IMR-90 (cell line): ENCODE measurements at regions not wholly inside any gene's neighbourhood (a gene's known extent, or its start where the extent isn't known, plus 50 kb on each side); places are given as distances from the start of the nearest gene placed in this dataset.

Experiments used
- ATAC-seq: fragments of 200-7000 bp; cut with Tn5 transposase; 2 replicates; pipeline ENCODE4 v1.9.1; 2020; ENCODE audit warnings: low read depth, mild to moderate bottlenecking, moderate library complexity
- BruUV-seq: library from RNA; stranded (reverse); fragments of 400-500 nt; replicated peaks from 2 replicates; lab custom pipeline; 2021; lab: Mats Ljungman, UMichigan
- CTCF ChIA-PET: fragments of 300-600 bp; formaldehyde crosslinking; extraction: SDS; loops from one replicate; lab custom pipeline; 2021; ENCODE audit warnings: antibody characterized with exemption; lab: Yijun Ruan, JAX
- POLR2A ChIA-PET: fragments of 300-600 bp; sonication (Branson Sonifier 250); formaldehyde crosslinking; loops from one replicate; lab custom pipeline; 2022; ENCODE audit warnings: antibody characterized with exemption; ENCODE audit not compliant: unreplicated experiment; lab: Charles Lee
- DNase-seq: peaks from one replicate; pipeline ENCODE4 v3.0.0; 2013
- H2AFZ ChIP-seq: replicated peaks from 2 replicates; pipeline ENCODE3; 2013; ENCODE audit warnings: low read length, mild to moderate bottlenecking; ENCODE audit not compliant: poor library complexity
- H2AK5ac ChIP-seq: 2 replicates; pipeline ENCODE4 v1.6.1; 2013; ENCODE audit warnings: low read depth, low read length, inconsistent platforms
- H2AK9ac ChIP-seq: replicated peaks from 2 replicates; pipeline ENCODE3; 2013; ENCODE audit warnings: mild to moderate bottlenecking, low read depth, low read length, moderate library complexity; ENCODE audit not compliant: poor library complexity
- H2BK120ac ChIP-seq: 2 replicates; pipeline ENCODE4 v1.6.1; 2013; ENCODE audit warnings: low read depth, low read length, inconsistent platforms
- H2BK15ac ChIP-seq: 3 replicates; pipeline ENCODE4 v1.6.1; 2013; ENCODE audit warnings: low read depth, low read length, inconsistent platforms
- H2BK20ac ChIP-seq: 2 replicates; pipeline ENCODE4 v1.6.1; 2013; ENCODE audit warnings: low read depth, mild to moderate bottlenecking, inconsistent platforms, low read length, moderate library complexity
- H2BK5ac ChIP-seq: 2 replicates; pipeline ENCODE4 v1.6.1; 2013; ENCODE audit warnings: mild to moderate bottlenecking, low read depth, low read length, inconsistent platforms; ENCODE audit not compliant: poor library complexity, severe bottlenecking
- H3K14ac ChIP-seq: replicated peaks from 2 replicates; pipeline ENCODE4 v1.6.1; 2013; ENCODE audit warnings: low read depth, low read length, inconsistent platforms
- H3K18ac ChIP-seq: 2 replicates; pipeline ENCODE4 v1.6.1; 2013; ENCODE audit warnings: low read depth, low read length, control low read depth
- H3K23ac ChIP-seq: 2 replicates; pipeline ENCODE4 v1.6.1; 2013; ENCODE audit warnings: low read depth, low read length, inconsistent platforms
- H3K27ac ChIP-seq: 2 replicates; pipeline ENCODE4 v1.5.1; 2013; ENCODE audit warnings: mild to moderate bottlenecking, control low read depth, low read length; ENCODE audit not compliant: insufficient read depth
- H3K27me3 ChIP-seq: 2 replicates; pipeline ENCODE4 v1.6.1; 2013; ENCODE audit warnings: low read length; ENCODE audit not compliant: control insufficient read depth, insufficient read depth
- H3K36me3 ChIP-seq: 2 replicates; pipeline ENCODE4 v1.6.1; 2013; ENCODE audit warnings: low read length, mixed read lengths; ENCODE audit not compliant: control insufficient read depth, insufficient read depth
- H3K4ac ChIP-seq: 2 replicates; pipeline ENCODE4 v1.6.1; 2013; ENCODE audit warnings: low read depth, low read length, inconsistent platforms
- H3K4me1 ChIP-seq: 2 replicates; pipeline ENCODE4 v1.6.1; 2013; ENCODE audit warnings: low read length, mixed read lengths; ENCODE audit not compliant: control insufficient read depth, insufficient read depth
- H3K4me2 ChIP-seq: 2 replicates; pipeline ENCODE4 v1.6.1; 2013; ENCODE audit warnings: low read depth, mild to moderate bottlenecking, control low read depth, low read length, moderate library complexity
- H3K4me3 ChIP-seq: 2 replicates; pipeline ENCODE4 v1.5.1; 2013; ENCODE audit warnings: low read depth, mild to moderate bottlenecking, control low read depth, low read length, moderate library complexity; ENCODE audit not compliant: insufficient read depth
- H3K56ac ChIP-seq: 2 replicates; pipeline ENCODE4 v1.6.1; 2013; ENCODE audit warnings: low read length, inconsistent platforms; ENCODE audit not compliant: insufficient read depth; ENCODE audit errors: extremely low read depth
- H3K79me1 ChIP-seq, 2 experiments: 2 replicates each; pipeline ENCODE4 v1.6.1; 2013; ENCODE audit warnings: low read length in 2 of 2, inconsistent platforms in 1 of 2, low read depth in 1 of 2
- H3K9ac ChIP-seq: 2 replicates; pipeline ENCODE4 v1.6.1; 2013; ENCODE audit warnings: low read depth, low read length, control low read depth
- H3K9me1 ChIP-seq: 2 replicates; pipeline ENCODE4 v1.6.1; 2013; ENCODE audit warnings: low read length, inconsistent platforms; ENCODE audit not compliant: insufficient read depth
- H3K9me3 ChIP-seq: 2 replicates; pipeline ENCODE4 v1.6.1; 2013; ENCODE audit warnings: low read length; ENCODE audit not compliant: control insufficient read depth, insufficient read depth
- H4K20me1 ChIP-seq: 2 replicates; pipeline ENCODE4 v1.6.1; 2013; ENCODE audit warnings: low read length, inconsistent platforms; ENCODE audit not compliant: insufficient read depth
- H4K5ac ChIP-seq: 2 replicates; pipeline ENCODE4 v1.6.1; 2013; ENCODE audit warnings: mild to moderate bottlenecking, low read depth, low read length, control low read depth
- H4K8ac ChIP-seq, 2 experiments: 2 replicates each; pipeline ENCODE4 v1.6.1; 2013; ENCODE audit warnings: low read depth in 2 of 2, low read length in 2 of 2, control low read depth in 1 of 2, inconsistent platforms in 1 of 2
- H4K91ac ChIP-seq: 2 replicates; pipeline ENCODE4 v1.6.1; 2013; ENCODE audit warnings: low read depth, low read length, inconsistent platforms; ENCODE audit not compliant: insufficient read depth
- BHLHE40 ChIP-seq: fragments of 150-350 bp; IDR thresholded peaks from 2 replicates; pipeline ENCODE4 v1.6.1; 2016; ENCODE audit warnings: mild to moderate bottlenecking, low read depth, low read length
- CEBPB ChIP-seq: IDR thresholded peaks from 2 replicates; pipeline ENCODE4 v1.6.1; 2012; ENCODE audit warnings: low read depth, low read length, improper control_type of control experiment
- CHD1 ChIP-seq: IDR thresholded peaks from 2 replicates; pipeline ENCODE4 v1.6.1; 2012; ENCODE audit warnings: low read depth, low read length, improper control_type of control experiment
- FOS ChIP-seq: fragments of 150-350 bp; IDR thresholded peaks from 2 replicates; pipeline ENCODE4 v1.6.1; 2016; ENCODE audit warnings: low read depth, low read length
- MAFK ChIP-seq: IDR thresholded peaks from 2 replicates; pipeline ENCODE4 v1.6.1; 2012; ENCODE audit warnings: low read depth, low read length, improper control_type of control experiment
- MAZ ChIP-seq: IDR thresholded peaks from 2 replicates; pipeline ENCODE4 v1.6.1; 2012; ENCODE audit warnings: low read depth, mild to moderate bottlenecking, low read length, improper control_type of control experiment, moderate library complexity, borderline replicate concordance
- MXI1 ChIP-seq: IDR thresholded peaks from 2 replicates; pipeline ENCODE4 v1.6.1; 2012; ENCODE audit warnings: low read depth, mild to moderate bottlenecking, low read length, moderate library complexity, borderline replicate concordance
- NFE2L2 ChIP-seq: fragments of 150-350 bp; IDR thresholded peaks from 2 replicates; pipeline ENCODE4 v1.6.1; 2016; ENCODE audit warnings: low read depth, mild to moderate bottlenecking, low read length
- POLR2A ChIP-seq: IDR thresholded peaks from 2 replicates; pipeline ENCODE4 v1.6.1; 2012; ENCODE audit warnings: mild to moderate bottlenecking, low read depth, low read length
- RAD21 ChIP-seq: IDR thresholded peaks from 2 replicates; pipeline ENCODE4 v1.6.1; 2012; ENCODE audit warnings: low read length, improper control_type of control experiment
- RCOR1 ChIP-seq: IDR thresholded peaks from 2 replicates; pipeline ENCODE4 v1.6.1; 2012; ENCODE audit warnings: mild to moderate bottlenecking, low read length, improper control_type of control experiment; ENCODE audit not compliant: insufficient replicate concordance
- RFX5 ChIP-seq: IDR thresholded peaks from 2 replicates; pipeline ENCODE4 v1.8.0; 2012; ENCODE audit warnings: low read depth, mild to moderate bottlenecking, low read length, moderate library complexity
- SMC3 ChIP-seq: fragments of 150-350 bp; IDR thresholded peaks from 2 replicates; pipeline ENCODE4 v1.6.1; 2016; ENCODE audit warnings: low read depth, mild to moderate bottlenecking, antibody characterized with exemption, low read length, moderate library complexity
- WGBS, 2 experiments: methylation state at CpG; one replicate each; pipeline versions ENCODE4 v1.1.5 to v1.1.7; 2013; ENCODE audit warnings: missing lambda C conversion rate in 2 of 2; ENCODE audit not compliant: insufficient read length in 1 of 2; ENCODE audit errors: extremely low coverage in 2 of 2; 5-methylcytosine and 5-hydroxymethylcytosine counted together
- dilution Hi-C: fragments of 300-500 bp; cut with HindIII; formaldehyde crosslinking; loops from one replicate; pipeline ENCODE4 v1.14.3; 2018; ENCODE audit warnings: low sequenced_read_pairs; ENCODE audit not compliant: unreplicated experiment
- in situ Hi-C: fragments of 300-500 bp; cut with MboI; formaldehyde crosslinking; loops from 3 replicates; pipeline ENCODE4 v1.14.3; 2019; ENCODE audit warnings: low sequenced_read_pairs, inconsistent platforms, mixed read lengths
- intact Hi-C: fragments of 100-400 bp; cut with micrococcal nuclease; formaldehyde crosslinking; loops from 2 replicates; pipeline ENCODE4 v1.10.0; 2022
- TF ChIP-seq, protein P1 (sequence below): conservative IDR thresholded peaks from 2 replicates; pipeline ENCODE4 v1.5.1; 2012; ENCODE audit warnings: mild to moderate bottlenecking, low read depth, low read length, improper control_type of control experiment
- TF ChIP-seq, protein P2 (sequence below): fragments of 150-350 bp; IDR thresholded peaks from 2 replicates; pipeline ENCODE4 v1.6.1; 2016; ENCODE audit warnings: low read depth, mild to moderate bottlenecking, low read length, moderate library complexity, borderline replicate concordance
- TF ChIP-seq, protein P3 (sequence below): fragments of 150-350 bp; IDR thresholded peaks from 2 replicates; pipeline ENCODE4 v1.6.1; 2017; ENCODE audit warnings: mild to moderate bottlenecking, antibody characterized with exemption, low read length, low read depth

DNA sequence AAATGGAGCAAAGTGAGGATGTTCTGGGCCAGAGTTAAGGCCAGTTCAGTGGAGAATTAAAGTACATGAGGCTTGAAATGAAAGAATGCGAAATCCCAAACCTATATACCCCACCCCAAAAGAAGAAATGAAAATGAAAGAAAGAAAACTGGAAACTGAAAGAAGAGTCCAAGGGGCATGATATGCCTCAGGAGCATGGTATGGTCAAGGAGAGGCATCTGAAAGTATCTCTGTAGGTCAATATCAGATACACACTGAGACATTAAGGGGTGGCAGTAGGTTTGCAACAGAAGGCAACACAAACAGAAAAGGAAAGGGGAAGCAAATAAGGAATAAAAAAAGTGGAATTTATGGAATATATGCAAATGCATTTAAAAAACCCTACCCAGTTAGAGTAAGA is 166.5 kb downstream of the COG6 start:
- no peak overlapping the region for H4K8ac ChIP-seq
- H3K9ac ChIP-seq, result no peak overlapping the region
- no peak overlapping the region for H3K18ac ChIP-seq
- no peaks in the 10 kb centered on the region for H3K36me3 ChIP-seq
- no peak overlapping the region for H3K56ac ChIP-seq
- no peak overlapping the region for H3K23ac ChIP-seq
- no peak overlapping the region for H3K27ac ChIP-seq
- no peak overlapping the region for H4K5ac ChIP-seq
- BruUV-seq, result no TSS peak
- no peak overlapping the region for H2BK120ac ChIP-seq
- no peak overlapping the region for H3K4me2 ChIP-seq
- H3K14ac ChIP-seq, result no peak overlapping the region
- no peak overlapping the region for H3K4me3 ChIP-seq
- ChIA-PET CTCF (no interaction called here), POLR2A (no interaction called here)
- H2BK15ac ChIP-seq, result no peak overlapping the region
- no peak overlapping the region for H4K91ac ChIP-seq
- DNase-seq (no peak), ATAC-seq (no peak)
- H2AK9ac ChIP-seq, result no peak overlapping the region
- no peaks in the 10 kb centered on the region for H3K4me1 ChIP-seq
- intact Hi-C loops, result no loop called here
- H3K79me1 ChIP-seq, result no peaks in the 10 kb centered on the region
- TF ChIP-seq, protein P1, sequence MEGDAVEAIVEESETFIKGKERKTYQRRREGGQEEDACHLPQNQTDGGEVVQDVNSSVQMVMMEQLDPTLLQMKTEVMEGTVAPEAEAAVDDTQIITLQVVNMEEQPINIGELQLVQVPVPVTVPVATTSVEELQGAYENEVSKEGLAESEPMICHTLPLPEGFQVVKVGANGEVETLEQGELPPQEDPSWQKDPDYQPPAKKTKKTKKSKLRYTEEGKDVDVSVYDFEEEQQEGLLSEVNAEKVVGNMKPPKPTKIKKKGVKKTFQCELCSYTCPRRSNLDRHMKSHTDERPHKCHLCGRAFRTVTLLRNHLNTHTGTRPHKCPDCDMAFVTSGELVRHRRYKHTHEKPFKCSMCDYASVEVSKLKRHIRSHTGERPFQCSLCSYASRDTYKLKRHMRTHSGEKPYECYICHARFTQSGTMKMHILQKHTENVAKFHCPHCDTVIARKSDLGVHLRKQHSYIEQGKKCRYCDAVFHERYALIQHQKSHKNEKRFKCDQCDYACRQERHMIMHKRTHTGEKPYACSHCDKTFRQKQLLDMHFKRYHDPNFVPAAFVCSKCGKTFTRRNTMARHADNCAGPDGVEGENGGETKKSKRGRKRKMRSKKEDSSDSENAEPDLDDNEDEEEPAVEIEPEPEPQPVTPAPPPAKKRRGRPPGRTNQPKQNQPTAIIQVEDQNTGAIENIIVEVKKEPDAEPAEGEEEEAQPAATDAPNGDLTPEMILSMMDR, result no peak
- no peak for TF ChIP-seq SMC3
- TF ChIP-seq MXI1, result no peak
- TF ChIP-seq NFE2L2, result no peak
- no peak for TF ChIP-seq FOS
- TF ChIP-seq, protein P2, sequence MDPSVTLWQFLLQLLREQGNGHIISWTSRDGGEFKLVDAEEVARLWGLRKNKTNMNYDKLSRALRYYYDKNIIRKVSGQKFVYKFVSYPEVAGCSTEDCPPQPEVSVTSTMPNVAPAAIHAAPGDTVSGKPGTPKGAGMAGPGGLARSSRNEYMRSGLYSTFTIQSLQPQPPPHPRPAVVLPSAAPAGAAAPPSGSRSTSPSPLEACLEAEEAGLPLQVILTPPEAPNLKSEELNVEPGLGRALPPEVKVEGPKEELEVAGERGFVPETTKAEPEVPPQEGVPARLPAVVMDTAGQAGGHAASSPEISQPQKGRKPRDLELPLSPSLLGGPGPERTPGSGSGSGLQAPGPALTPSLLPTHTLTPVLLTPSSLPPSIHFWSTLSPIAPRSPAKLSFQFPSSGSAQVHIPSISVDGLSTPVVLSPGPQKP, result no peak
- TF ChIP-seq CEBPB, result no peak
- TF ChIP-seq, protein P3, sequence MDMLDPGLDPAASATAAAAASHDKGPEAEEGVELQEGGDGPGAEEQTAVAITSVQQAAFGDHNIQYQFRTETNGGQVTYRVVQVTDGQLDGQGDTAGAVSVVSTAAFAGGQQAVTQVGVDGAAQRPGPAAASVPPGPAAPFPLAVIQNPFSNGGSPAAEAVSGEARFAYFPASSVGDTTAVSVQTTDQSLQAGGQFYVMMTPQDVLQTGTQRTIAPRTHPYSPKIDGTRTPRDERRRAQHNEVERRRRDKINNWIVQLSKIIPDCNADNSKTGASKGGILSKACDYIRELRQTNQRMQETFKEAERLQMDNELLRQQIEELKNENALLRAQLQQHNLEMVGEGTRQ, result no peak
- no peak for TF ChIP-seq MAZ
- no peak for TF ChIP-seq CHD1
- no peak for TF ChIP-seq BHLHE40
- TF ChIP-seq MAFK, result no peak
- no peak for TF ChIP-seq RCOR1
- no peak for TF ChIP-seq RAD21
- TF ChIP-seq RFX5, result no peak
- no peak for TF ChIP-seq POLR2A
- H2BK5ac ChIP-seq, result no peak overlapping the region
- no peak overlapping the region for H3K4ac ChIP-seq
- dilution Hi-C loops, result no loop called here
- H3K9me1 ChIP-seq, result no peaks in the 10 kb centered on the region
- no peaks in the 10 kb centered on the region; the same call in 1 of the 2 replicates for H3K27me3 ChIP-seq
- no peaks in the 10 kb centered on the region for H3K9me3 ChIP-seq
- no peak overlapping the region for H2AK5ac ChIP-seq
- in situ Hi-C loops, result no loop called here
- H4K20me1 ChIP-seq, result no peaks in the 10 kb centered on the region
- H2AFZ ChIP-seq, result no peak overlapping the region
- whole genome bisulfite sequencing, 2 experiments, result no CpG with 5 or more reads among the region's 1 CpG
- no peak overlapping the region for H2BK20ac ChIP-seq
